ENCODE measurements at regions not wholly inside any gene's neighbourhood (a gene's known extent, or its start where the extent isn't known, plus 50 kb on each side); places are given as distances from the start of the nearest gene placed in this dataset.

GRCh38 chr14:71726580-71727021 is 205.6 kb upstream of the RGS6 start:
- TF ChIP-seq CTCF (conservative IDR thresholded peaks at IDR 0.05; ENCODE audit: low read depth, low read length): no peak
- TF ChIP-seq RAD21 (IDR thresholded peaks at IDR 0.05; ENCODE audit: low read length): no peak
- TF ChIP-seq BHLHE40 (IDR thresholded peaks at IDR 0.05; ENCODE audit: low read depth, low read length): no peak
- TF ChIP-seq MXI1 (IDR thresholded peaks at IDR 0.05; ENCODE audit: borderline replicate concordance, low read depth, low read length): no peak
- no peak for TF ChIP-seq SMC3 (IDR thresholded peaks at IDR 0.05; ENCODE audit: low read depth, low read length)
- TF ChIP-seq ELK1 (IDR thresholded peaks at IDR 0.05; ENCODE audit: borderline replicate concordance, low read depth, low read length): no peak
